HG03139 (cell line): ENCODE measurements at regions not wholly inside any gene's neighbourhood (a gene's known extent, or its start where the extent isn't known, plus 50 kb on each side); places are given as distances from the start of the nearest gene placed in this dataset.

Experiments
- ATAC-seq: cut with Tn5 transposase; IDR thresholded peaks from one replicate; pipeline ENCODE4 v1.9.1; 2021; ENCODE audit not compliant: unreplicated experiment

GRCh38 chr13:50306156-50306555 lies 290.9 kb downstream of the KCNRG start:
- ATAC-seq, result no peak

GRCh38 chr13:50309318-50309717 lies 294.1 kb downstream of the KCNRG start:
- no peak for ATAC-seq

GRCh38 chr13:50309882-50310594 lies 294.8 kb downstream of the KCNRG start:
- no peak for ATAC-seq

GRCh38 chr13:50310734-50311133 lies 295.5 kb downstream of the KCNRG start:
- ATAC-seq, result no peak

- ATAC-seq, result no peak
These were observed 303.6 kb downstream of the KCNRG start for GRCh38 chr13:50318887-50319286.

GRCh38 chr13:50319635-50320255 lies 304.5 kb downstream of the KCNRG start:
- ATAC-seq, result no peak

GRCh38 chr13:50320271-50320862 lies 305.1 kb downstream of the KCNRG start:
- no peak for ATAC-seq

GRCh38 chr13:50322006-50322405 lies 306.8 kb downstream of the KCNRG start:
- ATAC-seq, result no peak

- ATAC-seq, result no peak
These were observed 308.3 kb downstream of the KCNRG start for GRCh38 chr13:50323440-50324065.

GRCh38 chr13:50326271-50326670 lies 311.0 kb downstream of the KCNRG start:
- no peak for ATAC-seq

- ATAC-seq, result no peak
These were observed 311.6 kb downstream of the KCNRG start for GRCh38 chr13:50326811-50327210.

GRCh38 chr13:50334115-50334778 lies 319.0 kb downstream of the KCNRG start:
- ATAC-seq, result no peak

GRCh38 chr13:50334944-50335343 lies 319.7 kb downstream of the KCNRG start:
- ATAC-seq, result no peak

- no peak for ATAC-seq
These were observed 324.0 kb downstream of the KCNRG start for GRCh38 chr13:50339271-50339670.

GRCh38 chr13:50340146-50340545 lies 324.9 kb downstream of the KCNRG start:
- no peak for ATAC-seq

GRCh38 chr13:50340551-50341287 lies 325.5 kb downstream of the KCNRG start:
- ATAC-seq, result no peak

- ATAC-seq, result no peak
These were observed 326.3 kb downstream of the KCNRG start for GRCh38 chr13:50341526-50341925.

- ATAC-seq, result no peak
These were observed 329.5 kb downstream of the KCNRG start for GRCh38 chr13:50344717-50345116.

- no peak for ATAC-seq
These were observed 330.6 kb downstream of the KCNRG start for GRCh38 chr13:50345804-50346203.

- no peak for ATAC-seq
These were observed 333.1 kb downstream of the KCNRG start for GRCh38 chr13:50348371-50348770.
